ENCODE measurements at regions not wholly inside any gene's neighbourhood (a gene's known extent, or its start where the extent isn't known, plus 50 kb on each side); places are given as distances from the start of the nearest gene placed in this dataset.

- TF ChIP-seq CTCF (IDR thresholded peaks at IDR 0.05; ENCODE audit: poor library complexity, severe bottlenecking): no peak
- TF ChIP-seq EZH2 (IDR thresholded peaks at IDR 0.05; ENCODE audit: borderline replicate concordance, insufficient read depth, low read length, poor library complexity, severe bottlenecking): no peak
- no peak for TF ChIP-seq TAF1 (IDR thresholded peaks at IDR 0.05; ENCODE audit: low read depth)
- TF ChIP-seq EP300 (conservative IDR thresholded peaks at IDR 0.05; ENCODE audit: poor library complexity, severe bottlenecking): no peak
- TF ChIP-seq MXI1 (conservative IDR thresholded peaks at IDR 0.05; ENCODE audit: poor library complexity, severe bottlenecking): no peak
Measured at GRCh38 chr5:167649471-167649870, 642.0 kb upstream of the WWC1 start.
